ENCODE measurements at regions not wholly inside any gene's neighbourhood (a gene's known extent, or its start where the extent isn't known, plus 50 kb on each side); places are given as distances from the start of the nearest gene placed in this dataset.

DNA sequence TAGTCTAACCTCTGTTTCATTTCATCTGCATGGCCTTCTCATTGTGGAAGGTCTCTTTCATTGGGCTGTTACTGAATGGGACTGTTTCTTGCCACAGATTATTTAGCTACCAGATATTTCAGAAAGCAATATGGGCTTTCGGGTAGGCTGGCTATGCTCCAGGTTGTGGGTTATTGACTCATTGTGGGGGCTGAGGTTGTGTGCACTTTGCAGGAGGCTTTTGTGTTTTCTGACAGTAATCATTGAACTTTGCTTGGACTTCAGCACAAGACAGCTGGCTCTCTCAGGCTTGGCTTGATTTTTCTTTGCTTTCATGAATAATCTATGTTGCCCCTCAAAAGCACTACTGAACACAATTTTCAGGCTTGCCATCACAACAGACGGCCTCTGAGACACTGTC, 771.1 kb upstream of the TSPY4 start:
- TF ChIP-seq, protein P1, sequence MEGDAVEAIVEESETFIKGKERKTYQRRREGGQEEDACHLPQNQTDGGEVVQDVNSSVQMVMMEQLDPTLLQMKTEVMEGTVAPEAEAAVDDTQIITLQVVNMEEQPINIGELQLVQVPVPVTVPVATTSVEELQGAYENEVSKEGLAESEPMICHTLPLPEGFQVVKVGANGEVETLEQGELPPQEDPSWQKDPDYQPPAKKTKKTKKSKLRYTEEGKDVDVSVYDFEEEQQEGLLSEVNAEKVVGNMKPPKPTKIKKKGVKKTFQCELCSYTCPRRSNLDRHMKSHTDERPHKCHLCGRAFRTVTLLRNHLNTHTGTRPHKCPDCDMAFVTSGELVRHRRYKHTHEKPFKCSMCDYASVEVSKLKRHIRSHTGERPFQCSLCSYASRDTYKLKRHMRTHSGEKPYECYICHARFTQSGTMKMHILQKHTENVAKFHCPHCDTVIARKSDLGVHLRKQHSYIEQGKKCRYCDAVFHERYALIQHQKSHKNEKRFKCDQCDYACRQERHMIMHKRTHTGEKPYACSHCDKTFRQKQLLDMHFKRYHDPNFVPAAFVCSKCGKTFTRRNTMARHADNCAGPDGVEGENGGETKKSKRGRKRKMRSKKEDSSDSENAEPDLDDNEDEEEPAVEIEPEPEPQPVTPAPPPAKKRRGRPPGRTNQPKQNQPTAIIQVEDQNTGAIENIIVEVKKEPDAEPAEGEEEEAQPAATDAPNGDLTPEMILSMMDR (IDR thresholded peaks at IDR 0.05; ENCODE audit: poor library complexity, severe bottlenecking), result no peak
- Histone ChIP-seq H3K4me3 (ENCODE audit: severe bottlenecking) (no peak overlapping the region), H3K9me3 (ENCODE audit: severe bottlenecking) (no peaks in the 10 kb centered on the region), H3K4me1 (ENCODE audit: insufficient read depth, poor library complexity, severe bottlenecking) (no peaks in the 10 kb centered on the region), H3K27ac (ENCODE audit: poor library complexity, severe bottlenecking) (no peak overlapping the region), H3K27me3 (ENCODE audit: insufficient read depth, poor library complexity, severe bottlenecking) (no peaks in the 10 kb centered on the region), H3K36me3 (ENCODE audit: low read depth) (no peaks in the 10 kb centered on the region)
- DNase-seq (ENCODE audit: low spot score) (no peak), ATAC-seq (ENCODE audit: low read depth) (no peak)

DNA sequence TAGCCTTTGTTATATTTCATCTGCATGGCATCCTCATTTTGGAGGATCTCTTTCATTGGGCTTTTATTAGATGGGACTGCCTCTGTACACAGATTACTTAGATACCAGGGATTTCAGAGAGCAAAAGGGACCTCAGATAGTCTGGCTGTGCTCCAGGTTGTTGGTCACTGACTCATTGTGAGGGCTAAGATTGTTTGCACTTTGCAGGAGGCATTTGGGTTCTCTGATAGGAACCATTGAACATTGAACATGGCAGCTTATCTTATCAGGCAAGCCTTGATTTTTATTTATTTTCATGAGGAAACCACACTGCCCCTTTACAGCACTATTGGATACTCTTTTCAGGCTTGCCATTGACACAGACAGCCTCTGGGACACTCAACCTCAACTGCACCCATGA, 766.9 kb upstream of the TSPY4 start:
- ATAC-seq (ENCODE audit: low read depth) (no peak), DNase-seq (ENCODE audit: low spot score) (no peak)
- Histone ChIP-seq H3K27me3 (ENCODE audit: insufficient read depth, poor library complexity, severe bottlenecking) (no peaks in the 10 kb centered on the region), H3K27ac (ENCODE audit: poor library complexity, severe bottlenecking) (no peak overlapping the region), H3K36me3 (ENCODE audit: low read depth) (no peaks in the 10 kb centered on the region), H3K4me1 (ENCODE audit: insufficient read depth, poor library complexity, severe bottlenecking) (no peaks in the 10 kb centered on the region), H3K9me3 (ENCODE audit: severe bottlenecking) (no peaks in the 10 kb centered on the region), H3K4me3 (ENCODE audit: severe bottlenecking) (no peak overlapping the region)
- TF ChIP-seq, protein P1 (IDR thresholded peaks at IDR 0.05; ENCODE audit: poor library complexity, severe bottlenecking), result no peak

GRCh38 chrY:8572916-8573315, 764.3 kb upstream of the TSPY4 start:
- no peak for DNase-seq (ENCODE audit: low spot score)
- Histone ChIP-seq H3K4me3 (ENCODE audit: severe bottlenecking) (no peak overlapping the region), H3K27ac (ENCODE audit: poor library complexity, severe bottlenecking) (no peak overlapping the region), H3K9me3 (ENCODE audit: severe bottlenecking) (no peaks in the 10 kb centered on the region), H3K27me3 (ENCODE audit: insufficient read depth, poor library complexity, severe bottlenecking) (no peaks in the 10 kb centered on the region), H3K36me3 (ENCODE audit: low read depth) (no peaks in the 10 kb centered on the region), H3K4me1 (ENCODE audit: insufficient read depth, poor library complexity, severe bottlenecking) (no peaks in the 10 kb centered on the region)
- TF ChIP-seq, protein P1 (IDR thresholded peaks at IDR 0.05; ENCODE audit: poor library complexity, severe bottlenecking), result no peak
- ATAC-seq (ENCODE audit: low read depth), result no peak

- Histone ChIP-seq H3K4me3 (ENCODE audit: severe bottlenecking) (no peak overlapping the region), H3K36me3 (ENCODE audit: low read depth) (no peaks in the 10 kb centered on the region), H3K9me3 (ENCODE audit: severe bottlenecking) (no peaks in the 10 kb centered on the region), H3K4me1 (ENCODE audit: insufficient read depth, poor library complexity, severe bottlenecking) (no peaks in the 10 kb centered on the region), H3K27me3 (ENCODE audit: insufficient read depth, poor library complexity, severe bottlenecking) (no peaks in the 10 kb centered on the region), H3K27ac (ENCODE audit: poor library complexity, severe bottlenecking) (no peak overlapping the region)
- DNase-seq (ENCODE audit: low spot score) (no peak), ATAC-seq (ENCODE audit: low read depth) (no peak)
- TF ChIP-seq, protein P1 (IDR thresholded peaks at IDR 0.05; ENCODE audit: poor library complexity, severe bottlenecking), result no peak
Observed at GRCh38 chrY:8582277-8582850, 754.9 kb upstream of the TSPY4 start.

GRCh38 chrY:8583191-8583590, 754.1 kb upstream of the TSPY4 start:
- H3K4me1 ChIP-seq (ENCODE audit: insufficient read depth, poor library complexity, severe bottlenecking), result no peaks in the 10 kb centered on the region
- H3K36me3 ChIP-seq (ENCODE audit: low read depth), result no peaks in the 10 kb centered on the region
- ATAC-seq (ENCODE audit: low read depth) (no peak), DNase-seq (ENCODE audit: low spot score) (no peak)
- H3K4me3 ChIP-seq (ENCODE audit: severe bottlenecking), result no peak overlapping the region
- no peaks in the 10 kb centered on the region for H3K9me3 ChIP-seq (ENCODE audit: severe bottlenecking)
- no peak overlapping the region for H3K27ac ChIP-seq (ENCODE audit: poor library complexity, severe bottlenecking)
- TF ChIP-seq, protein P1 (IDR thresholded peaks at IDR 0.05; ENCODE audit: poor library complexity, severe bottlenecking), result no peak
- no peaks in the 10 kb centered on the region for H3K27me3 ChIP-seq (ENCODE audit: insufficient read depth, poor library complexity, severe bottlenecking)

All from RWPE2 (cell line).